GM12878 (cell line): ENCODE measurements at regions not wholly inside any gene's neighbourhood (a gene's known extent, or its start where the extent isn't known, plus 50 kb on each side); places are given as distances from the start of the nearest gene placed in this dataset.

Experiments used
- ATAC-seq: fragments of 200-7000 bp; cut with Tn5 transposase; 3 replicates; pipeline ENCODE4 v1.9.1; 2020; ENCODE audit warnings: mild to moderate bottlenecking, moderate library complexity
- BruUV-seq: library from RNA; stranded (reverse); fragments of 400-500 nt; replicated peaks from 2 replicates; lab custom pipeline; 2021; lab: Mats Ljungman, UMichigan
- CTCF ChIA-PET: fragments of 300-600 bp; sonication (Branson Sonifier 250); formaldehyde crosslinking; extraction: SDS; loops from one replicate; lab custom pipeline; 2021; ENCODE audit warnings: inconsistent platforms; lab: Yijun Ruan, JAX
- POLR2A ChIA-PET: fragments of 350-600 bp; formaldehyde crosslinking; extraction: SDS; loops from one replicate; lab custom pipeline; 2021; ENCODE audit warnings: inconsistent platforms; lab: Charles Lee
- RAD21 ChIA-PET: fragments of 300-600 bp; sonication (Branson Sonifier 250); formaldehyde crosslinking; loops from one replicate; lab custom pipeline; 2023; ENCODE audit warnings: antibody characterized with exemption; ENCODE audit not compliant: unreplicated experiment; lab: Charles Lee
- SMC1A ChIA-PET: fragments of 300-600 bp; sonication (Branson Sonifier 250); formaldehyde crosslinking; loops from one replicate; lab custom pipeline; 2023; ENCODE audit not compliant: unreplicated experiment, uncharacterized antibody; lab: Charles Lee
- DNase-seq: peaks from one replicate; pipeline ENCODE4 v3.0.0-alpha.2; 2011; ENCODE audit warnings: low read depth, low spot score
- FAIRE-seq: peaks from 3 replicates; lab custom pipeline; 2011; peaks lifted over from hg19 to GRCh38; lab: Jason Lieb, UNC
- H2AFZ ChIP-seq: 2 replicates; pipeline ENCODE4 v1.6.0; 2011; ENCODE audit warnings: low read depth, low read length, control low read depth; ENCODE audit not compliant: control insufficient read depth
- H3K27ac ChIP-seq: 2 replicates; pipeline ENCODE4 v1.5.1; 2011; ENCODE audit warnings: control low read depth; ENCODE audit not compliant: control insufficient read depth, insufficient read depth
- H3K27me3 ChIP-seq, 2 experiments: replicated peaks in 1 of 2; 2 replicates each; pipeline versions ENCODE4 v1.6.0 to v1.6.1; 2011; ENCODE audit warnings: low read length in 1 of 2; ENCODE audit not compliant: control insufficient read depth in 2 of 2, insufficient read depth in 2 of 2
- H3K36me3 ChIP-seq, 2 experiments: 2 replicates each; pipeline ENCODE4 v1.5.1; 2011; ENCODE audit warnings: low read length in 1 of 2; ENCODE audit not compliant: control insufficient read depth in 2 of 2, insufficient read depth in 2 of 2
- H3K4me1 ChIP-seq: 2 replicates; pipeline ENCODE4 v1.6.1; 2011; ENCODE audit warnings: mild to moderate bottlenecking, low read length, moderate library complexity, mixed read lengths; ENCODE audit not compliant: control insufficient read depth, insufficient read depth
- H3K4me2 ChIP-seq: 2 replicates; pipeline ENCODE4 v1.6.0; 2011; ENCODE audit warnings: control low read depth; ENCODE audit not compliant: control insufficient read depth, insufficient read depth
- H3K4me3 ChIP-seq: fragments of 200-600 bp; sonication (generic); 2 replicates; pipeline ENCODE4 v1.5.1; 2016
- H3K79me2 ChIP-seq: 2 replicates; pipeline ENCODE4 v1.6.0; 2011; ENCODE audit warnings: low read length; ENCODE audit not compliant: control insufficient read depth, insufficient read depth
- H3K9ac ChIP-seq: 2 replicates; pipeline ENCODE4 v1.8.0; 2011; ENCODE audit warnings: low read length, control low read depth, mixed read lengths; ENCODE audit not compliant: control insufficient read depth, insufficient read depth
- H3K9me3 ChIP-seq: replicated peaks from 3 replicates; pipeline ENCODE4 v1.5.1; 2011; ENCODE audit warnings: mild to moderate bottlenecking, low read length; ENCODE audit not compliant: control insufficient read depth, insufficient read depth
- H4K20me1 ChIP-seq: 2 replicates; pipeline ENCODE4 v1.6.0; 2011; ENCODE audit not compliant: control insufficient read depth, insufficient read depth
- GATAD2B ChIP-seq: fragments of 450-650 bp; conservative IDR thresholded peaks from 2 replicates; pipeline ENCODE4 v1.6.1; 2017; ENCODE audit warnings: low read depth, mild to moderate bottlenecking, moderate library complexity
- HDAC6 ChIP-seq: fragments of 200-600 bp; sonication (generic); IDR thresholded peaks from one replicate; pipeline ENCODE4 v1.8.0; 2017; ENCODE audit warnings: antibody characterized with exemption; ENCODE audit not compliant: unreplicated experiment
- MTA3 ChIP-seq: IDR thresholded peaks from 2 replicates; pipeline ENCODE4 v1.6.1; 2012; ENCODE audit warnings: low read length, inconsistent platforms, borderline replicate concordance
- POLR2A ChIP-seq: IDR thresholded peaks from 2 replicates; pipeline ENCODE4 v1.6.1; 2011; ENCODE audit warnings: low read depth, mild to moderate bottlenecking, low read length
- RCOR1 ChIP-seq: conservative IDR thresholded peaks from 2 replicates; pipeline ENCODE4 v1.6.1; 2012; ENCODE audit warnings: low read depth, low read length, improper control_type of control experiment
- STAT1 ChIP-seq: fragments of 450-650 bp; conservative IDR thresholded peaks from 2 replicates; pipeline ENCODE4 v1.6.1; 2014; ENCODE audit warnings: antibody characterized with exemption, mild to moderate bottlenecking
- TCF7 ChIP-seq: IDR thresholded peaks from 2 replicates; pipeline ENCODE4 v1.6.1; 2014; ENCODE audit warnings: antibody characterized with exemption, borderline replicate concordance
- WGBS: methylation state at CpG from one replicate; pipeline ENCODE4 v1.1.6; 2016; ENCODE audit warnings: low lambda C conversion rate; ENCODE audit not compliant: insufficient replicate concordance, insufficient coverage; ENCODE audit errors: missing lambda C conversion rate; 5-methylcytosine and 5-hydroxymethylcytosine counted together
- in situ Hi-C: fragments of 300-500 bp; cut with MboI; formaldehyde crosslinking; loops from 9 replicates; pipeline ENCODE4 v1.14.3; 2018; ENCODE audit warnings: mixed read lengths
- intact Hi-C: fragments of 100-400 bp; cut with micrococcal nuclease; formaldehyde crosslinking; loops from one replicate; pipeline ENCODE4 v1.14.2; 2022; ENCODE audit not compliant: unreplicated experiment
- TF ChIP-seq, protein P1 (sequence below): fragments of 450-650 bp; IDR thresholded peaks from 2 replicates; pipeline ENCODE4 v1.6.1; 2017; ENCODE audit warnings: mild to moderate bottlenecking, moderate library complexity
- TF ChIP-seq, protein P2 (sequence below): fragments of 450-650 bp; IDR thresholded peaks from 2 replicates; pipeline ENCODE4 v1.6.1; 2016; ENCODE audit warnings: mild to moderate bottlenecking, moderate library complexity, borderline replicate concordance
- TF ChIP-seq, protein P3 (sequence below): fragments of 450-650 bp; IDR thresholded peaks from 2 replicates; pipeline ENCODE4 v1.6.1; 2017; ENCODE audit warnings: antibody characterized with exemption, mild to moderate bottlenecking, moderate library complexity

DNA sequence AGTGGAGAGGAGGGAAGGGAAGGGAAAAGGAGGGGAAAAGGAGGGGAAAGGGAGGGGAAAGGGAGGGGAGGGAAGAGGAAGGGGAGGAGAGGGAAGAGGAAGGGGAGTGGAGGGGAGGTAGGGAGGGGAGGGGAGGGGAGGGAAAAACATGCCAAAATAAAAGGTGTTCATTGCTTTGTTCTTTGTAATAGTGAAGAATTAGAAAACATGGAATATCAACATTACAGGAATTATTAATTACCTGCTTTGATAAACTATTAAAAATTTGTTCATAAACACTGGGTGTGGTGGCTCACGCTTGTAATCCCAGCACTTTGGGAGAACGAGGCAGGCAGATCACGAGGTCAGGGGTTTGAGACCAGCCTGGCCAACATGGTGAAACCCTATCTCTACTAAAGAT is 579.2 kb downstream of the MED13L start:
- Histone ChIP-seq H3K4me1 (no peaks in the 10 kb centered on the region), H3K4me2 (no peak overlapping the region), H3K36me3 (no peaks in the 10 kb centered on the region), H2AFZ (no peak overlapping the region), H3K27ac (no peak overlapping the region), H3K27me3 (no peaks in the 10 kb centered on the region), H3K4me3 (no peak overlapping the region), H3K9ac (no peak overlapping the region), H3K9me3 (no peaks in the 10 kb centered on the region), H3K79me2 (no peaks in the 10 kb centered on the region), H4K20me1 (no peaks in the 10 kb centered on the region)
- ATAC-seq (no peak), FAIRE-seq (no peak), DNase-seq (no peak)
- ChIA-PET SMC1A (no interaction called here), RAD21 (no interaction called here), CTCF (no interaction called here), POLR2A (no interaction called here)
- in situ Hi-C loops, result no loop called here
- intact Hi-C loops, result no loop called here
- BruUV-seq, result no TSS peak
- WGBS, result 42% methylated on average over 3 of the region's 3 CpGs
- no peak for TF ChIP-seq STAT1
- TF ChIP-seq HDAC6, result no peak
- TF ChIP-seq TCF7, result no peak
- no peak for TF ChIP-seq RCOR1
- TF ChIP-seq, protein P1, sequence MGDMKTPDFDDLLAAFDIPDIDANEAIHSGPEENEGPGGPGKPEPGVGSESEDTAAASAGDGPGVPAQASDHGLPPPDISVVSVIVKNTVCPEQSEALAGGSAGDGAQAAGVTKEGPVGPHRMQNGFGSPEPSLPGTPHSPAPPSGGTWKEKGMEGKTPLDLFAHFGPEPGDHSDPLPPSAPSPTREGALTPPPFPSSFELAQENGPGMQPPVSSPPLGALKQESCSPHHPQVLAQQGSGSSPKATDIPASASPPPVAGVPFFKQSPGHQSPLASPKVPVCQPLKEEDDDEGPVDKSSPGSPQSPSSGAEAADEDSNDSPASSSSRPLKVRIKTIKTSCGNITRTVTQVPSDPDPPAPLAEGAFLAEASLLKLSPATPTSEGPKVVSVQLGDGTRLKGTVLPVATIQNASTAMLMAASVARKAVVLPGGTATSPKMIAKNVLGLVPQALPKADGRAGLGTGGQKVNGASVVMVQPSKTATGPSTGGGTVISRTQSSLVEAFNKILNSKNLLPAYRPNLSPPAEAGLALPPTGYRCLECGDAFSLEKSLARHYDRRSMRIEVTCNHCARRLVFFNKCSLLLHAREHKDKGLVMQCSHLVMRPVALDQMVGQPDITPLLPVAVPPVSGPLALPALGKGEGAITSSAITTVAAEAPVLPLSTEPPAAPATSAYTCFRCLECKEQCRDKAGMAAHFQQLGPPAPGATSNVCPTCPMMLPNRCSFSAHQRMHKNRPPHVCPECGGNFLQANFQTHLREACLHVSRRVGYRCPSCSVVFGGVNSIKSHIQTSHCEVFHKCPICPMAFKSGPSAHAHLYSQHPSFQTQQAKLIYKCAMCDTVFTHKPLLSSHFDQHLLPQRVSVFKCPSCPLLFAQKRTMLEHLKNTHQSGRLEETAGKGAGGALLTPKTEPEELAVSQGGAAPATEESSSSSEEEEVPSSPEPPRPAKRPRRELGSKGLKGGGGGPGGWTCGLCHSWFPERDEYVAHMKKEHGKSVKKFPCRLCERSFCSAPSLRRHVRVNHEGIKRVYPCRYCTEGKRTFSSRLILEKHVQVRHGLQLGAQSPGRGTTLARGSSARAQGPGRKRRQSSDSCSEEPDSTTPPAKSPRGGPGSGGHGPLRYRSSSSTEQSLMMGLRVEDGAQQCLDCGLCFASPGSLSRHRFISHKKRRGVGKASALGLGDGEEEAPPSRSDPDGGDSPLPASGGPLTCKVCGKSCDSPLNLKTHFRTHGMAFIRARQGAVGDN, result no peak
- no peak for TF ChIP-seq POLR2A
- TF ChIP-seq, protein P2, sequence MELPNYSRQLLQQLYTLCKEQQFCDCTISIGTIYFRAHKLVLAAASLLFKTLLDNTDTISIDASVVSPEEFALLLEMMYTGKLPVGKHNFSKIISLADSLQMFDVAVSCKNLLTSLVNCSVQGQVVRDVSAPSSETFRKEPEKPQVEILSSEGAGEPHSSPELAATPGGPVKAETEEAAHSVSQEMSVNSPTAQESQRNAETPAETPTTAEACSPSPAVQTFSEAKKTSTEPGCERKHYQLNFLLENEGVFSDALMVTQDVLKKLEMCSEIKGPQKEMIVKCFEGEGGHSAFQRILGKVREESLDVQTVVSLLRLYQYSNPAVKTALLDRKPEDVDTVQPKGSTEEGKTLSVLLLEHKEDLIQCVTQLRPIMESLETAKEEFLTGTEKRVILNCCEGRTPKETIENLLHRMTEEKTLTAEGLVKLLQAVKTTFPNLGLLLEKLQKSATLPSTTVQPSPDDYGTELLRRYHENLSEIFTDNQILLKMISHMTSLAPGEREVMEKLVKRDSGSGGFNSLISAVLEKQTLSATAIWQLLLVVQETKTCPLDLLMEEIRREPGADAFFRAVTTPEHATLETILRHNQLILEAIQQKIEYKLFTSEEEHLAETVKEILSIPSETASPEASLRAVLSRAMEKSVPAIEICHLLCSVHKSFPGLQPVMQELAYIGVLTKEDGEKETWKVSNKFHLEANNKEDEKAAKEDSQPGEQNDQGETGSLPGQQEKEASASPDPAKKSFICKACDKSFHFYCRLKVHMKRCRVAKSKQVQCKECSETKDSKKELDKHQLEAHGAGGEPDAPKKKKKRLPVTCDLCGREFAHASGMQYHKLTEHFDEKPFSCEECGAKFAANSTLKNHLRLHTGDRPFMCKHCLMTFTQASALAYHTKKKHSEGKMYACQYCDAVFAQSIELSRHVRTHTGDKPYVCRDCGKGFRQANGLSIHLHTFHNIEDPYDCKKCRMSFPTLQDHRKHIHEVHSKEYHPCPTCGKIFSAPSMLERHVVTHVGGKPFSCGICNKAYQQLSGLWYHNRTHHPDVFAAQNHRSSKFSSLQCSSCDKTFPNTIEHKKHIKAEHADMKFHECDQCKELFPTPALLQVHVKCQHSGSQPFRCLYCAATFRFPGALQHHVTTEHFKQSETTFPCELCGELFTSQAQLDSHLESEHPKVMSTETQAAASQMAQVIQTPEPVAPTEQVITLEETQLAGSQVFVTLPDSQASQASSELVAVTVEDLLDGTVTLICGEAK, result no peak
- no peak for TF ChIP-seq GATAD2B
- TF ChIP-seq, protein P3, sequence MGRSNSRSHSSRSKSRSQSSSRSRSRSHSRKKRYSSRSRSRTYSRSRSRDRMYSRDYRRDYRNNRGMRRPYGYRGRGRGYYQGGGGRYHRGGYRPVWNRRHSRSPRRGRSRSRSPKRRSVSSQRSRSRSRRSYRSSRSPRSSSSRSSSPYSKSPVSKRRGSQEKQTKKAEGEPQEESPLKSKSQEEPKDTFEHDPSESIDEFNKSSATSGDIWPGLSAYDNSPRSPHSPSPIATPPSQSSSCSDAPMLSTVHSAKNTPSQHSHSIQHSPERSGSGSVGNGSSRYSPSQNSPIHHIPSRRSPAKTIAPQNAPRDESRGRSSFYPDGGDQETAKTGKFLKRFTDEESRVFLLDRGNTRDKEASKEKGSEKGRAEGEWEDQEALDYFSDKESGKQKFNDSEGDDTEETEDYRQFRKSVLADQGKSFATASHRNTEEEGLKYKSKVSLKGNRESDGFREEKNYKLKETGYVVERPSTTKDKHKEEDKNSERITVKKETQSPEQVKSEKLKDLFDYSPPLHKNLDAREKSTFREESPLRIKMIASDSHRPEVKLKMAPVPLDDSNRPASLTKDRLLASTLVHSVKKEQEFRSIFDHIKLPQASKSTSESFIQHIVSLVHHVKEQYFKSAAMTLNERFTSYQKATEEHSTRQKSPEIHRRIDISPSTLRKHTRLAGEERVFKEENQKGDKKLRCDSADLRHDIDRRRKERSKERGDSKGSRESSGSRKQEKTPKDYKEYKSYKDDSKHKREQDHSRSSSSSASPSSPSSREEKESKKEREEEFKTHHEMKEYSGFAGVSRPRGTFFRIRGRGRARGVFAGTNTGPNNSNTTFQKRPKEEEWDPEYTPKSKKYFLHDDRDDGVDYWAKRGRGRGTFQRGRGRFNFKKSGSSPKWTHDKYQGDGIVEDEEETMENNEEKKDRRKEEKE, result no peak
- TF ChIP-seq MTA3, result no peak
